ENCODE measurements at regions not wholly inside any gene's neighbourhood (a gene's known extent, or its start where the extent isn't known, plus 50 kb on each side); places are given as distances from the start of the nearest gene placed in this dataset.
"Not testable (repeated sequence)": the region's sequence is repeated elsewhere in the genome, so short reads cannot be mapped to it uniquely, and the experiment has no call there.

- Mint-ChIP-seq H3K36me3 (ENCODE audit: insufficient read depth) (no peaks in the 10 kb centered on the region), H3K4me3 (no peak overlapping the region), H3K27me3 (ENCODE audit: low read depth) (no peaks in the 10 kb centered on the region), H3K9me3 (no peaks in the 10 kb centered on the region), H3K4me1 (ENCODE audit: low read depth) (no peaks in the 10 kb centered on the region)
- DNase-seq, result no peak
- ATAC-seq, result no peak
Measured at GRCh38 chr5:105898183-105898582, 1772.6 kb downstream of the EFNA5 start.

GRCh38 chr5:105885266-105885665, 1785.5 kb downstream of the EFNA5 start:
- H3K27me3 Mint-ChIP-seq (ENCODE audit: low read depth), result no peaks in the 10 kb centered on the region
- DNase-seq, result no peak
- no peaks in the 10 kb centered on the region for H3K36me3 Mint-ChIP-seq (ENCODE audit: insufficient read depth)
- no peaks in the 10 kb centered on the region for H3K4me1 Mint-ChIP-seq (ENCODE audit: low read depth)
- H3K9me3 Mint-ChIP-seq, result peaks cover 8% of the 10 kb centered on the region
- ATAC-seq, result no peak
- no peak overlapping the region for H3K4me3 Mint-ChIP-seq

- Mint-ChIP-seq H3K4me1 (ENCODE audit: low read depth) (no peaks in the 10 kb centered on the region), H3K9me3 (peaks cover 9% of the 10 kb centered on the region), H3K4me3 (no peak overlapping the region), H3K36me3 (ENCODE audit: insufficient read depth) (no peaks in the 10 kb centered on the region), H3K27me3 (ENCODE audit: low read depth) (no peaks in the 10 kb centered on the region)
- no peak for DNase-seq
- no peak for ATAC-seq
Measured at GRCh38 chr5:105882956-105883481, 1787.7 kb downstream of the EFNA5 start.

DNA sequence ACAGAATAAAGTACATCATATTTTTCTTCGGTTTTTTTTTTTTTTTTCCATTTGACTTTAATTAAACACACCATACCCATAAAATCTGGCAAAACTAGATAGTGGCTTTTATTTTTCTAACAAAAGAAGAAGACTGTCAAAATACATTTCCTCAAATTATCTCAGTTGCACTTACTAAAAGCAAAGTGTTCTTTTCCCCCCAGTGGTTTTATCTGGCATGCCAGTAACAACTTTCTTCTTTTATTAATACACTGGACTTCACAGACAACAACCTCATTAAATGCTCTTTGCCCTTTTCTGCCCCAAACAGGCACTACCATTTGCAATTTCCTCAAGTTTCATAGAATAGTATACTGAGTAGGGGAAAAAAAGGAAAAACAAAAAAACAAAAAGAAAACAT, 1792.3 kb downstream of the EFNA5 start:
- no peaks in the 10 kb centered on the region for H3K4me1 Mint-ChIP-seq (ENCODE audit: low read depth)
- ATAC-seq (no peak), DNase-seq (no peak)
- no peaks in the 10 kb centered on the region for H3K36me3 Mint-ChIP-seq (ENCODE audit: insufficient read depth)
- H3K4me3 Mint-ChIP-seq, result no peak overlapping the region
- H3K27me3 Mint-ChIP-seq (ENCODE audit: low read depth), result no peaks in the 10 kb centered on the region
- peaks cover 6% of the 10 kb centered on the region for H3K9me3 Mint-ChIP-seq

GRCh38 chr5:105877592-105877991, 1793.1 kb downstream of the EFNA5 start:
- H3K36me3 Mint-ChIP-seq (ENCODE audit: insufficient read depth), result no peaks in the 10 kb centered on the region
- ATAC-seq, result no peak
- no peaks in the 10 kb centered on the region for H3K27me3 Mint-ChIP-seq (ENCODE audit: low read depth)
- no peak overlapping the region for H3K4me3 Mint-ChIP-seq
- DNase-seq, result no peak
- H3K4me1 Mint-ChIP-seq (ENCODE audit: low read depth), result no peaks in the 10 kb centered on the region
- peaks cover 6% of the 10 kb centered on the region for H3K9me3 Mint-ChIP-seq

- Mint-ChIP-seq H3K4me1 (ENCODE audit: low read depth) (no peaks in the 10 kb centered on the region), H3K27me3 (ENCODE audit: low read depth) (no peaks in the 10 kb centered on the region), H3K4me3 (no peak overlapping the region), H3K36me3 (ENCODE audit: insufficient read depth) (no peaks in the 10 kb centered on the region), H3K9me3 (no peaks in the 10 kb centered on the region)
- no peak for ATAC-seq
- no peak for DNase-seq
Measured at GRCh38 chr5:105874316-105874715, 1796.4 kb downstream of the EFNA5 start.

- no peak for ATAC-seq
- no peaks in the 10 kb centered on the region for H3K4me1 Mint-ChIP-seq (ENCODE audit: low read depth)
- no peak for DNase-seq
- H3K9me3 Mint-ChIP-seq, result no peaks in the 10 kb centered on the region
- H3K27me3 Mint-ChIP-seq (ENCODE audit: low read depth), result no peaks in the 10 kb centered on the region
- H3K36me3 Mint-ChIP-seq (ENCODE audit: insufficient read depth), result no peaks in the 10 kb centered on the region
- H3K4me3 Mint-ChIP-seq, result no peak overlapping the region
Measured at GRCh38 chr5:105872569-105873270, 1798.0 kb downstream of the EFNA5 start.

DNA sequence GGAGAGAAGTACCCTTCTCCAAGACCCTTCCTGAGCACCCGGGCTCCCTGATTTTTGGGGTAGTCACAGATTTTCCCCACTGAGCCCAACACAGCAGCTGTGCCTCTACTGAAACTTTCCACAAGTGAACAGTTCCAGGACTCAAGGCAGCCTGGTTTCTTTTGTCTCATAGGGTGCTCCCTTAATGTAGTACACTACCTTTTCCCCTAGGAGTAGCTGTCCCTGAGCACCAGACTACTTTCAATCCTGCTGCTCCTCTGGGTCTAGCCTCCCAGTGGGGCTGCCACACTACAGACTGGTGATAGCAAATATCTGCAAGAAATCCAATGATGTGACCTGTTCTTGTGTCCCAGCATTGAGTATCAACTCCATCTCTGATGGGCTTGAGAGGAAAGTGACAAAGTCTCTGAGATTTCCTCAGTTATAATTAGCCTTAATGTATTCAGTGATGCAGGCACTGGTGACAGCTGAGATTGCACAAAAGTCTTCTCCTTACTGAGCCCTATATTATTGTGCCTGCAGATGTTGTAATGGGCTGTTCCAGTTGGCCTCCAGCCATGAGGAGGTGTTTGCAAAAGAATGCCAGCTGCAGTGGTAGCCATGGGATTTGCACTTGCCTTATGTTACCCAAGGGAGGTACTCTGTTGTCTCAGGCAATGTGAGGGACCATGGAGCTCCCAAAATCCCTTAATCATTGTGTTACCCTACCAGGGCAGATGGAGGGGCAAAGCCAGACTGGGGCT, 1802.5 kb downstream of the EFNA5 start:
- no peaks in the 10 kb centered on the region for H3K36me3 Mint-ChIP-seq (ENCODE audit: insufficient read depth)
- no peaks in the 10 kb centered on the region for H3K27me3 Mint-ChIP-seq (ENCODE audit: low read depth)
- H3K4me1 Mint-ChIP-seq (ENCODE audit: low read depth), result no peaks in the 10 kb centered on the region
- peaks cover 20% of the 10 kb centered on the region for H3K9me3 Mint-ChIP-seq
- ATAC-seq (no peak), DNase-seq (no peak)
- no peak overlapping the region for H3K4me3 Mint-ChIP-seq

GRCh38 chr5:105865834-105866233, 1804.9 kb downstream of the EFNA5 start:
- ATAC-seq (no peak), DNase-seq (no peak)
- peaks cover 20% of the 10 kb centered on the region for H3K9me3 Mint-ChIP-seq
- no peaks in the 10 kb centered on the region for H3K36me3 Mint-ChIP-seq (ENCODE audit: insufficient read depth)
- H3K4me1 Mint-ChIP-seq (ENCODE audit: low read depth), result no peaks in the 10 kb centered on the region
- H3K4me3 Mint-ChIP-seq, result no peak overlapping the region
- no peaks in the 10 kb centered on the region for H3K27me3 Mint-ChIP-seq (ENCODE audit: low read depth)

DNA sequence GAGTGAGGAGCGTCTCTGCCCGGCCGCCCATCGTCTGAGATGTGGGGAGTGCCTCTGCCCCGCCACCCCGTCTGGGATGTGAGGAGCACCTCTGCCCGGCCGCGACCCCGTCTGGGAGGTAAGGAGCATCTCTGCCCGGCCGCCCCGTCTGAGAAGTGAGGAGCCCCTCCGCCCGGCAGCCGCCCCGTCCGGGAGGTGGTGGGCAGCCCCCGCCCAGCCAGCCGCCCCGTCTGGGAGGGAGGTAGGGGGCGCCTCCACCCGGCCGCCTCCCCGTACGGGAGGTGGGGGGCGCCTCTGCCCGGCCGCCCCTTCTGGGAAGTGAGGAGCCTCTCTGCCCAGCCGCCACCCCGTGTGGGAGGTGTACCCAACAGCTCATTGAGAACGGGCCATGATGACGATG, 1811.4 kb downstream of the EFNA5 start:
- not testable (repeated sequence) for H3K4me1 Mint-ChIP-seq (ENCODE audit: low read depth); ATAC-seq; DNase-seq; H3K36me3 Mint-ChIP-seq (ENCODE audit: insufficient read depth); H3K4me3 Mint-ChIP-seq; H3K27me3 Mint-ChIP-seq (ENCODE audit: low read depth)
- H3K9me3 Mint-ChIP-seq, result peaks cover 16% of the 10 kb centered on the region

DNA sequence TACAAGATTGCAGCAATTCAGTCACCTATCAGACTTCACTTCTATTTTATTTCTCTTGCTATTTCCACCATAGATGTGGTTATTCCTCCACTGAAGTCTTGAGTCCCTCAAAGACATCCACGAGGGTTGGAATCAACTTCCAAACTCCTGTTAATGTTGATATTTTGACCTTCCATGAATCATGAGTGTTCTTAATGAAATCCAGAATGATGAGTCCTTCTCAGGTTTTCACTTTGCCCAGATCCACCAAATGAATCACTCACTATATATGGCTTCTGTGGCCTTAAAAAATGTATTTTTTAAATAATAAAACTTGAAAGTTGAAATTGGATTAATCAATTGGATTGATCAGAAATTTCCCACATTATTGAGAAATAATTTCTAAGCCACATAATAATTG, 1821.0 kb downstream of the EFNA5 start:
- DNase-seq (no peak), ATAC-seq (no peak)
- H3K36me3 Mint-ChIP-seq (ENCODE audit: insufficient read depth), result no peaks in the 10 kb centered on the region
- H3K4me3 Mint-ChIP-seq, result no peak overlapping the region
- H3K9me3 Mint-ChIP-seq, result peaks cover 9% of the 10 kb centered on the region
- H3K27me3 Mint-ChIP-seq (ENCODE audit: low read depth), result no peaks in the 10 kb centered on the region
- no peaks in the 10 kb centered on the region for H3K4me1 Mint-ChIP-seq (ENCODE audit: low read depth)

DNA sequence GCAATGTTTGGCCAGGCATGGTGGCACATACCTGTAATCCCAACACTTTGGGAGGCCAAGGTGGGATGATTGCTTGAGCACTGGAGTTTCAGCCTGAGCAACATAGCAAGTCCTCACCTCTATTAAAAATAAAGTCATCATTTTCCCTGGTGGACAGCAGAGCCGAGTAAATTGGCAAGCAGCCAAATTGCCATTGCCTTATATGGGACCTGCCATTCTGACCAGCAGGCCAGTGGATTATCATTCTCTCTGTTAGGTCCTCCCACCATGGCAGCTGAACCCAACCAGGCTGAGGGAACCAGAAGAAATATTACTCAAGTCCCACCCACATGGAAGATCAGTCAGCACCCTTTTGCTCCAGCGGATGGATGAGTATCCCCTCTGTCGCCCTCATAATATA, 1829.9 kb downstream of the EFNA5 start:
- Mint-ChIP-seq H3K9me3 (peaks cover 15% of the 10 kb centered on the region), H3K4me3 (no peak overlapping the region), H3K36me3 (ENCODE audit: insufficient read depth) (no peaks in the 10 kb centered on the region), H3K4me1 (ENCODE audit: low read depth) (no peaks in the 10 kb centered on the region), H3K27me3 (ENCODE audit: low read depth) (no peaks in the 10 kb centered on the region)
- DNase-seq (no peak), ATAC-seq (no peak)

DNA sequence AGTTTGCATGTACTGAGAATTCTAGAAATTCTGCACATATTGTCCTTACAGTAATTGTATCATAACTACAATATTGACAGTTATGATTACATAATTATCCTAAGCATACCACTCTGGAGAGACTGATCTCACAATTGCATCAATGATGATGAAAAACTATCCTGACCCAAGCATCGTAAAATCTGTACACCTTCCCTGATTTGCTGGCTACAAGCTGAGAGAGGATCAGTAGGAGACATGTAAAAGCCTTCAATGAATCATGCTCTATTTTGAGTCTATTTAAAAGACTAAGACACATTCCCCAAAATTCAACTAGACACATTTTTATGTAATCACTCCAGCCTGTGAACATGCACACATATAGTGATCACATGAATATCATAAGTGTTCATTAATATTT, 1833.8 kb downstream of the EFNA5 start:
- DNase-seq (no peak), ATAC-seq (no peak)
- no peaks in the 10 kb centered on the region for H3K36me3 Mint-ChIP-seq (ENCODE audit: insufficient read depth)
- H3K4me1 Mint-ChIP-seq (ENCODE audit: low read depth), result no peaks in the 10 kb centered on the region
- no peak overlapping the region for H3K4me3 Mint-ChIP-seq
- no peaks in the 10 kb centered on the region for H3K27me3 Mint-ChIP-seq (ENCODE audit: low read depth)
- H3K9me3 Mint-ChIP-seq, result peaks cover 15% of the 10 kb centered on the region

DNA sequence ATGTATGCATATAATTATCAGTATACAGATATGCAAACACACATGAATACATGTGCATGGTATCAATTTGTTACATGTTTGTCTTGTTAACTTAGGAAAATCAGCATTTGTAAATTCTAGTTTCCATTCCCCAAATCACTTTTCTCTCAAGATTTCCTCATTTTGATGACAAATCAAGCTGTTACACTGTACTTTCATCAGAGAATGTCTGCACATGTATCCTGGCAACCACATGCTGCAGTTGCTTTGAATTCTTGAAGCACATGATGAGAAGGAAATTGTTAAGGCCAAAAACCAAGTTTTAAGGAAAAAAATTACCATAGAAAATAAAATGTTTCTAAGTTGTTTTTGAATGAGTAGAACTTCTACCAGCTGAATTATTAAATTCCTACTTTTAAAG, 1834.5 kb downstream of the EFNA5 start:
- ATAC-seq (no peak), DNase-seq (no peak)
- Mint-ChIP-seq H3K9me3 (peaks cover 15% of the 10 kb centered on the region), H3K4me3 (no peak overlapping the region), H3K4me1 (ENCODE audit: low read depth) (no peaks in the 10 kb centered on the region), H3K27me3 (ENCODE audit: low read depth) (no peaks in the 10 kb centered on the region), H3K36me3 (ENCODE audit: insufficient read depth) (no peaks in the 10 kb centered on the region)

DNA sequence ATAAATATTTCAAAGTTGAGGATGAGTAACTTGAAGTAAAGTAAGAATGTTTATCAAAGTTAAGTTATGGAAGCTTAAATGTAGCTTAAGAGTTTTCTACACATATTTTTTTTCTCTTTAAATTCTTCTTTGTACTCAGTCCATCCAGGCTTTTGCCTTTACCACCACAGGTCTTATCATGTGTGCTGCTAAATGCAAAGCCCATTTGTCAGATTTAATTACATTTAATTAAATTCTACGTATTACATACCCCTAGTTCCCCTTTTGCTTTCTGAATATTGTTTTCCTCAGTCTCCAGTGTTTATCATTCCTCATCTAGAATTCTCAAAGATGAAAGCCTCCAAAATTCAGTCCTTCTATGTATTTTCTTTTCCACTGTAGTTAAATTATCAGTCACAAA, 1841.9 kb downstream of the EFNA5 start:
- H3K27me3 Mint-ChIP-seq (ENCODE audit: low read depth), result no peaks in the 10 kb centered on the region
- H3K4me1 Mint-ChIP-seq (ENCODE audit: low read depth), result no peaks in the 10 kb centered on the region
- H3K36me3 Mint-ChIP-seq (ENCODE audit: insufficient read depth), result no peaks in the 10 kb centered on the region
- no peak for ATAC-seq
- no peak overlapping the region for H3K4me3 Mint-ChIP-seq
- peaks cover 4% of the 10 kb centered on the region for H3K9me3 Mint-ChIP-seq
- DNase-seq, result no peak
